T-cell (primary cell): ENCODE measurements at regions not wholly inside any gene's neighbourhood (a gene's known extent, or its start where the extent isn't known, plus 50 kb on each side); places are given as distances from the start of the nearest gene placed in this dataset.

Experiments
- ATAC-seq, 4 experiments: fragments of 200-7000 bp in 3 of 4; fragments of 150-1000 bp in 1 of 4; cut with Tn5 transposase; replicated peaks in 1 of 4; 1 replicate in 3 of 4; 2 replicates in 1 of 4; pipeline ENCODE4 v1.10.0; 2021; ENCODE audit warnings: moderate library complexity in 3 of 4, mild to moderate bottlenecking in 2 of 4, moderate number of reproducible peaks in 1 of 4
- CTCF ChIA-PET, 2 donors: fragments of 300-600 bp; sonication (Branson Sonifier 250); formaldehyde crosslinking; loops; one replicate each; lab custom pipeline; 2022; ENCODE audit warnings: antibody characterized with exemption in 2 of 2; lab: Charles Lee
- POLR2A ChIA-PET, 2 donors: fragments of 300-600 bp; sonication (Branson Sonifier 250); formaldehyde crosslinking; loops; one replicate each; lab custom pipeline; 2022; ENCODE audit warnings: antibody characterized with exemption in 2 of 2; lab: Charles Lee
- DNase-seq, 35 experiments: peaks; one replicate each; pipeline versions ENCODE4 v3.0.0 to v3.0.0-alpha.2; 2013 to 2023
- H3K27ac ChIP-seq: one replicate; pipeline ENCODE4 v1.5.1; 2013; ENCODE audit warnings: low read length
- H3K27me3 ChIP-seq, 2 experiments: replicated peaks in 1 of 2; 1 replicate in 1 of 2; 2 replicates in 1 of 2; pipeline versions ENCODE4 v1.6.1 to v1.7.0; 2013; ENCODE audit warnings: low read length in 1 of 2, mixed read lengths in 1 of 2; ENCODE audit not compliant: control insufficient read depth in 2 of 2, insufficient read depth in 2 of 2; ENCODE audit errors: extremely low read depth in 1 of 2
- H3K36me3 ChIP-seq, 2 donors: 1 replicate in 1 of 2; 2 replicates in 1 of 2; pipeline versions ENCODE4 v1.6.1 to v1.7.0; 2013; ENCODE audit warnings: low read length in 1 of 2; ENCODE audit not compliant: control insufficient read depth in 2 of 2, insufficient read depth in 1 of 2; ENCODE audit errors: extremely low read depth in 1 of 2
- H3K4me1 ChIP-seq, 2 experiments: 1 replicate in 1 of 2; 2 replicates in 1 of 2; pipeline versions ENCODE4 v1.6.1 to v1.7.0; 2013; ENCODE audit warnings: low read length in 2 of 2, mixed read lengths in 1 of 2; ENCODE audit not compliant: insufficient read depth in 2 of 2, control insufficient read depth in 1 of 2; ENCODE audit errors: extremely low read depth in 1 of 2
- H3K4me3 ChIP-seq, 2 donors: 1 replicate in 1 of 2; 2 replicates in 1 of 2; pipeline versions ENCODE4 v1.5.1 to v1.7.0; 2013; ENCODE audit warnings: mild to moderate bottlenecking in 2 of 2, low read length in 1 of 2, moderate library complexity in 1 of 2; ENCODE audit not compliant: control insufficient read depth in 1 of 2; ENCODE audit errors: extremely low read depth in 1 of 2
- H3K9me3 ChIP-seq: 2 replicates; pipeline ENCODE4 v1.7.0; 2013
- H3K27ac Mint-ChIP-seq, 2 donors: one replicate each; pipeline ENCODE4 v1.8.0; 2020 to 2021; ENCODE audit warnings: mild to moderate bottlenecking in 2 of 2, mixed read lengths in 2 of 2
- H3K27me3 Mint-ChIP-seq, 2 donors: one replicate each; pipeline ENCODE4 v1.8.0; 2021 to 2022; ENCODE audit warnings: mixed read lengths in 2 of 2
- H3K36me3 Mint-ChIP-seq: one replicate; pipeline ENCODE4 v1.8.0; 2021; ENCODE audit warnings: mixed read lengths
- H3K4me1 Mint-ChIP-seq, 3 donors: one replicate each; pipeline ENCODE4 v1.8.0; 2020 to 2022; ENCODE audit warnings: mixed read lengths in 3 of 3, mild to moderate bottlenecking in 1 of 3
- H3K4me3 Mint-ChIP-seq, 3 donors: one replicate each; pipeline ENCODE4 v1.8.0; 2020 to 2022; ENCODE audit warnings: mild to moderate bottlenecking in 3 of 3, mixed read lengths in 3 of 3, moderate library complexity in 3 of 3
- H3K9me3 Mint-ChIP-seq, 3 donors: one replicate each; pipeline ENCODE4 v1.8.0; 2020 to 2022; ENCODE audit warnings: mixed read lengths in 3 of 3
- WGBS: methylation state at CpG from one replicate; pipeline ENCODE4 v1.1.5; 2013; ENCODE audit warnings: missing lambda C conversion rate; ENCODE audit not compliant: insufficient coverage; 5-methylcytosine and 5-hydroxymethylcytosine counted together

GRCh38 chr1:239717918-239718184 is 331.5 kb downstream of the CHRM3 start:
- H3K27me3 ChIP-seq, result no peaks in the 10 kb centered on the region
- H3K4me3 ChIP-seq, result peak overlapping the region; percentile 62 to 65
- ChIA-PET POLR2A (interaction anchor here (0.5 to 2.7 kb wide), 3 partner anchors 10 to 67 kb away, joined by 3 to 6 read pairs (median 3); no protein-coding TSS in a partner anchor), CTCF (interaction anchor here (0.6 to 1.1 kb wide), 2 partner anchors 180 to 1925 kb away, joined by 3 read pairs; no protein-coding TSS in a partner anchor)
- H3K4me1 ChIP-seq, result peaks cover 5 to 33% of the 10 kb centered on the region in 2 experiments
- H3K27ac Mint-ChIP-seq, result no peak overlapping the region
- DNase-seq (no peak), ATAC-seq (no peak)
- no peaks in the 10 kb centered on the region for H3K36me3 Mint-ChIP-seq
- H3K36me3 ChIP-seq, result peaks cover 0 to 4% of the 10 kb centered on the region in 2 donors
- no peaks in the 10 kb centered on the region for H3K9me3 Mint-ChIP-seq
- H3K27me3 Mint-ChIP-seq, result no peaks in the 10 kb centered on the region
- H3K27ac ChIP-seq, result peak overlapping the region; percentile 95
- peak overlapping the region in 1 of 3 donors; percentile 92 for H3K4me3 Mint-ChIP-seq
- 20% methylated on average over 1 of the region's 1 CpG for WGBS
- H3K9me3 ChIP-seq, result no peaks in the 10 kb centered on the region
- peaks cover 25 to 31% (median 31%) of the 10 kb centered on the region in 3 donors for H3K4me1 Mint-ChIP-seq

- CTCF ChIA-PET, result interaction anchor here (0.6 to 1.1 kb wide), 5 partner anchors 9 to 1925 kb away, joined by 3 read pairs; no protein-coding TSS in a partner anchor
- POLR2A ChIA-PET, result interaction anchor here (0.5 to 2.7 kb wide), 5 partner anchors 9 to 67 kb away, joined by 3 to 6 read pairs (median 4); no protein-coding TSS in a partner anchor
- ATAC-seq (no peak), DNase-seq (peak in 1 of 35 experiments; percentile 24)
- no peaks in the 10 kb centered on the region for H3K36me3 Mint-ChIP-seq
- WGBS, result no CpG with 5 or more reads among the region's 1 CpG
- H3K4me3 Mint-ChIP-seq, result peak overlapping the region in 1 of 3 donors; percentile 92
- H3K27me3 Mint-ChIP-seq, result no peaks in the 10 kb centered on the region
- Histone ChIP-seq H3K27me3 (no peaks in the 10 kb centered on the region), H3K4me1 (peaks cover 5 to 40% of the 10 kb centered on the region in 2 experiments), H3K4me3 (peak overlapping the region; percentile 62 to 65), H3K27ac (peak overlapping the region; percentile 95), H3K9me3 (no peaks in the 10 kb centered on the region), H3K36me3 (no peaks in the 10 kb centered on the region)
- no peak overlapping the region for H3K27ac Mint-ChIP-seq
- H3K4me1 Mint-ChIP-seq, result peaks cover 31 to 34% (median 33%) of the 10 kb centered on the region in 3 donors
- H3K9me3 Mint-ChIP-seq, result no peaks in the 10 kb centered on the region
Observed at GRCh38 chr1:239718571-239718970, 332.2 kb downstream of the CHRM3 start.

GRCh38 chr1:239718997-239719628 is 332.7 kb downstream of the CHRM3 start:
- peak in 3 of 35 experiments; percentile 11 to 54 (median 12) for DNase-seq
- POLR2A ChIA-PET, result interaction anchor here (0.7 to 2.7 kb wide), 7 partner anchors 9 to 33 kb away, joined by 3 to 6 read pairs (median 4); no protein-coding TSS in a partner anchor
- ATAC-seq, result peak; percentile 34 to 53 (median 45)
- Mint-ChIP-seq H3K9me3 (no peaks in the 10 kb centered on the region), H3K27ac (no peak overlapping the region), H3K36me3 (no peaks in the 10 kb centered on the region), H3K4me3 (peak overlapping the region in 1 of 3 donors; percentile 92), H3K4me1 (peaks cover 36 to 40% (median 38%) of the 10 kb centered on the region in 3 donors), H3K27me3 (no peaks in the 10 kb centered on the region)
- WGBS, result 4% methylated on average over 6 of the region's 6 CpGs
- no peaks in the 10 kb centered on the region for H3K27me3 ChIP-seq
- peak overlapping the region; percentile 95 for H3K27ac ChIP-seq
- CTCF ChIA-PET, result interaction anchor here (0.5 to 1.4 kb wide), 5 partner anchors 15 to 315 kb away, joined by 3 to 7 read pairs (median 3); no protein-coding TSS in a partner anchor
- peak overlapping the region; percentile 62 to 65 for H3K4me3 ChIP-seq
- no peaks in the 10 kb centered on the region for H3K36me3 ChIP-seq
- H3K9me3 ChIP-seq, result no peaks in the 10 kb centered on the region
- H3K4me1 ChIP-seq, result peaks cover 11 to 45% of the 10 kb centered on the region in 2 experiments

GRCh38 chr1:239719642-239720258 is 333.4 kb downstream of the CHRM3 start:
- 1% methylated on average over 6 of the region's 11 CpGs for WGBS
- peaks cover 43 to 46% (median 44%) of the 10 kb centered on the region in 3 donors for H3K4me1 Mint-ChIP-seq
- H3K4me3 Mint-ChIP-seq, result peak overlapping the region in 1 of 3 donors; percentile 92
- H3K27ac Mint-ChIP-seq, result no peak overlapping the region
- Histone ChIP-seq H3K9me3 (no peaks in the 10 kb centered on the region), H3K4me1 (peaks cover 10 to 51% of the 10 kb centered on the region in 2 experiments), H3K4me3 (peak overlapping the region; percentile 62 to 65), H3K36me3 (no peaks in the 10 kb centered on the region), H3K27ac (peak overlapping the region; percentile 95), H3K27me3 (no peaks in the 10 kb centered on the region)
- ChIA-PET CTCF (interaction anchor here (0.5 to 1.4 kb wide), 4 partner anchors 82 to 316 kb away, joined by 3 to 7 read pairs (median 4); no protein-coding TSS in a partner anchor), POLR2A (interaction anchor here (0.7 to 2.7 kb wide), 5 partner anchors 8 to 33 kb away, joined by 3 to 6 read pairs (median 4); no protein-coding TSS in a partner anchor)
- DNase-seq (peak; percentile 29 to 78 (median 53)), ATAC-seq (peak; percentile 83 to 92 (median 87))
- no peaks in the 10 kb centered on the region for H3K9me3 Mint-ChIP-seq
- H3K36me3 Mint-ChIP-seq, result no peaks in the 10 kb centered on the region
- H3K27me3 Mint-ChIP-seq, result no peaks in the 10 kb centered on the region

GRCh38 chr1:239722035-239722434 is 335.7 kb downstream of the CHRM3 start:
- WGBS, result 71% methylated on average over 1 of the region's 1 CpG
- ATAC-seq, result no peak
- no peaks in the 10 kb centered on the region for H3K9me3 ChIP-seq
- POLR2A ChIA-PET, result no interaction called here
- CTCF ChIA-PET, result interaction anchor here in 1 of 2 donors (1.0 kb wide), 1 partner anchor 46 kb away, joined by 3 read pairs; no protein-coding TSS in a partner anchor
- H3K27ac Mint-ChIP-seq, result no peak overlapping the region
- peak overlapping the region; percentile 5 to 36 for H3K4me3 ChIP-seq
- H3K36me3 Mint-ChIP-seq, result no peaks in the 10 kb centered on the region
- DNase-seq, result no peak
- H3K36me3 ChIP-seq, result no peaks in the 10 kb centered on the region
- H3K27ac ChIP-seq, result peak overlapping the region; percentile 95
- no peaks in the 10 kb centered on the region for H3K9me3 Mint-ChIP-seq
- peaks cover 48 to 55% (median 55%) of the 10 kb centered on the region in 3 donors for H3K4me1 Mint-ChIP-seq
- H3K4me3 Mint-ChIP-seq, result peak overlapping the region in 1 of 3 donors; percentile 92
- peaks cover 8 to 38% of the 10 kb centered on the region in 2 experiments for H3K4me1 ChIP-seq
- no peaks in the 10 kb centered on the region for H3K27me3 Mint-ChIP-seq
- H3K27me3 ChIP-seq, result no peaks in the 10 kb centered on the region

- H3K27me3 Mint-ChIP-seq, result no peaks in the 10 kb centered on the region
- no peak for ATAC-seq
- Histone ChIP-seq H3K9me3 (no peaks in the 10 kb centered on the region), H3K4me3 (no peak overlapping the region), H3K27me3 (no peaks in the 10 kb centered on the region), H3K27ac (no peak overlapping the region), H3K36me3 (no peaks in the 10 kb centered on the region), H3K4me1 (peaks cover 8 to 33% of the 10 kb centered on the region in 2 experiments)
- ChIA-PET POLR2A (interaction anchor here in 1 of 2 donors (0.7 kb wide), 1 partner anchor 1834 kb away, joined by 3 read pairs; no protein-coding TSS in a partner anchor), CTCF (interaction anchor here (0.6 kb wide), 3 partner anchors 16 to 141 kb away, joined by 3 read pairs; no protein-coding TSS in a partner anchor)
- H3K4me1 Mint-ChIP-seq, result peaks cover 48 to 49% (median 48%) of the 10 kb centered on the region in 3 donors
- peak overlapping the region in 1 of 2 donors; percentile 45 for H3K27ac Mint-ChIP-seq
- H3K9me3 Mint-ChIP-seq, result no peaks in the 10 kb centered on the region
- H3K36me3 Mint-ChIP-seq, result peaks cover 10% of the 10 kb centered on the region
- no CpG with 5 or more reads among the region's 2 CpGs for WGBS
- H3K4me3 Mint-ChIP-seq, result peak overlapping the region in 1 of 3 donors; percentile 29
- no peak for DNase-seq
Observed at GRCh38 chr1:239723776-239724367, 337.5 kb downstream of the CHRM3 start.
